ENCODE measurements at regions not wholly inside any gene's neighbourhood (a gene's known extent, or its start where the extent isn't known, plus 50 kb on each side); places are given as distances from the start of the nearest gene placed in this dataset.
"Not testable (repeated sequence)": the region's sequence is repeated elsewhere in the genome, so short reads cannot be mapped to it uniquely, and the experiment has no call there.

- CTCF ChIA-PET: no interaction called here
Measured at GRCh38 chr21:15197696-15198095, 132.9 kb upstream of the NRIP1 start.

GRCh38 chr21:15199414-15200383 lies 134.9 kb upstream of the NRIP1 start:
- ChIA-PET CTCF (no interaction called here), POLR2A (no interaction called here)

More at GRCh38 chr21:15197696-15198095, 132.9 kb upstream of the NRIP1 start:
- POLR2A ChIA-PET: no interaction called here

- POLR2A ChIA-PET: no interaction called here
- CTCF ChIA-PET: no interaction called here
Measured at GRCh38 chr21:15203740-15204139, 138.9 kb upstream of the NRIP1 start.

GRCh38 chr21:15204140-15204969 lies 139.6 kb upstream of the NRIP1 start:
- CTCF ChIA-PET: no interaction called here
- POLR2A ChIA-PET: no interaction called here

- POLR2A ChIA-PET: no interaction called here
- CTCF ChIA-PET: no interaction called here
Measured at GRCh38 chr21:15204970-15205286, 140.1 kb upstream of the NRIP1 start.

GRCh38 chr21:15206514-15206913 lies 141.7 kb upstream of the NRIP1 start:
- POLR2A ChIA-PET: no interaction called here
- CTCF ChIA-PET: no interaction called here

- POLR2A ChIA-PET: no interaction called here
- CTCF ChIA-PET: no interaction called here
Measured at GRCh38 chr21:15207231-15207630, 142.4 kb upstream of the NRIP1 start.

- ChIA-PET CTCF (no interaction called here), POLR2A (no interaction called here)
Measured at GRCh38 chr21:15207635-15208370, 143.0 kb upstream of the NRIP1 start.

- ChIA-PET CTCF (no interaction called here), POLR2A (no interaction called here)
Measured at GRCh38 chr21:15208786-15209185, 144.0 kb upstream of the NRIP1 start.

GRCh38 chr21:15209224-15209623 lies 144.4 kb upstream of the NRIP1 start:
- POLR2A ChIA-PET: no interaction called here
- CTCF ChIA-PET: no interaction called here

- ChIA-PET POLR2A (no interaction called here), CTCF (no interaction called here)
Measured at GRCh38 chr21:15210235-15210678, 145.5 kb upstream of the NRIP1 start.

GRCh38 chr21:15211491-15212133 lies 146.8 kb upstream of the NRIP1 start:
- POLR2A ChIA-PET: no interaction called here
- CTCF ChIA-PET: no interaction called here

GRCh38 chr21:15212206-15212605 lies 147.4 kb upstream of the NRIP1 start:
- POLR2A ChIA-PET: no interaction called here
- CTCF ChIA-PET: no interaction called here

- POLR2A ChIA-PET, CTCF ChIA-PET: not testable (repeated sequence)
Measured at GRCh38 chr21:15218476-15218875, 153.7 kb upstream of the NRIP1 start.

- CTCF ChIA-PET: no interaction called here
- POLR2A ChIA-PET: no interaction called here
Measured at GRCh38 chr21:15219039-15219438, 154.2 kb upstream of the NRIP1 start.

- ChIA-PET POLR2A (no interaction called here), CTCF (no interaction called here)
Measured at GRCh38 chr21:15219894-15220293, 155.1 kb upstream of the NRIP1 start.

GRCh38 chr21:15221799-15222386 lies 157.1 kb upstream of the NRIP1 start:
- ChIA-PET POLR2A (no interaction called here), CTCF (no interaction called here)

- ChIA-PET CTCF (no interaction called here), POLR2A (no interaction called here)
Measured at GRCh38 chr21:15222707-15223106, 157.9 kb upstream of the NRIP1 start.

GRCh38 chr21:15224346-15225086 lies 159.7 kb upstream of the NRIP1 start:
- CTCF ChIA-PET: no interaction called here
- POLR2A ChIA-PET: no interaction called here

Data from activated CD8-positive, alpha-beta memory T cell treated with anti-CD3 and anti-CD28 coated beads for 36 hours (primary cell).